ENCODE measurements at regions not wholly inside any gene's neighbourhood (a gene's known extent, or its start where the extent isn't known, plus 50 kb on each side); places are given as distances from the start of the nearest gene placed in this dataset.

GRCh38 chr7:136174477-136175125 is 197.4 kb upstream of the MTPN start:
- Mint-ChIP-seq H3K4me3 (ENCODE audit: unreplicated experiment) (no peak overlapping the region), H3K4me1 (ENCODE audit: unreplicated experiment) (no peaks in the 10 kb centered on the region), H3K36me3 (ENCODE audit: unreplicated experiment) (no peaks in the 10 kb centered on the region), H3K9me3 (ENCODE audit: unreplicated experiment) (no peaks in the 10 kb centered on the region), H3K27ac (ENCODE audit: unreplicated experiment) (no peak overlapping the region), H3K27me3 (ENCODE audit: unreplicated experiment) (peaks cover 2% of the 10 kb centered on the region)
- no peak for DNase-seq (ENCODE audit: extremely low spot score, unreplicated experiment)
- TF ChIP-seq, protein P1, sequence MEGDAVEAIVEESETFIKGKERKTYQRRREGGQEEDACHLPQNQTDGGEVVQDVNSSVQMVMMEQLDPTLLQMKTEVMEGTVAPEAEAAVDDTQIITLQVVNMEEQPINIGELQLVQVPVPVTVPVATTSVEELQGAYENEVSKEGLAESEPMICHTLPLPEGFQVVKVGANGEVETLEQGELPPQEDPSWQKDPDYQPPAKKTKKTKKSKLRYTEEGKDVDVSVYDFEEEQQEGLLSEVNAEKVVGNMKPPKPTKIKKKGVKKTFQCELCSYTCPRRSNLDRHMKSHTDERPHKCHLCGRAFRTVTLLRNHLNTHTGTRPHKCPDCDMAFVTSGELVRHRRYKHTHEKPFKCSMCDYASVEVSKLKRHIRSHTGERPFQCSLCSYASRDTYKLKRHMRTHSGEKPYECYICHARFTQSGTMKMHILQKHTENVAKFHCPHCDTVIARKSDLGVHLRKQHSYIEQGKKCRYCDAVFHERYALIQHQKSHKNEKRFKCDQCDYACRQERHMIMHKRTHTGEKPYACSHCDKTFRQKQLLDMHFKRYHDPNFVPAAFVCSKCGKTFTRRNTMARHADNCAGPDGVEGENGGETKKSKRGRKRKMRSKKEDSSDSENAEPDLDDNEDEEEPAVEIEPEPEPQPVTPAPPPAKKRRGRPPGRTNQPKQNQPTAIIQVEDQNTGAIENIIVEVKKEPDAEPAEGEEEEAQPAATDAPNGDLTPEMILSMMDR (IDR thresholded peaks at IDR 0.05): no peak

DNA sequence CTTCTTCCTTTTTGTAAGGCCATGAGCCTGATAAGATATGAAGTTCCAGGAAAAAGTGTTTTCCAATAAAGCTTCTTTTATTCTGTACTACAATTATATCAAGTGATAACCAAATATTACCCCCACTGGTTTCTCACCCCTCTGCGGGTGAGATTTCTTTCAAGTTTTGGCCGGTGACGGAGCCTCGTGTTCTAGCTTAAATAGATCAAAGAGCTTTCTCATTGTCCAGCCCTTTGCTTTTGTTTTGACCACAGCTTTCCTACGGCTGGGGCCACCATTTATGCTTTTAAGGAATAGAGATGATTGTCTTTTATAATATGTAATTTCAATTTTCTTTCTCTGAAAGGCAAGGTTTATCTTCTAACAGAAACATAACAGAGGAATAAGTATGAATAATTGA is 196.7 kb upstream of the MTPN start:
- Mint-ChIP-seq H3K36me3 (ENCODE audit: unreplicated experiment) (no peaks in the 10 kb centered on the region), H3K27ac (ENCODE audit: unreplicated experiment) (no peak overlapping the region), H3K4me3 (ENCODE audit: unreplicated experiment) (no peak overlapping the region), H3K4me1 (ENCODE audit: unreplicated experiment) (no peaks in the 10 kb centered on the region), H3K9me3 (ENCODE audit: unreplicated experiment) (no peaks in the 10 kb centered on the region), H3K27me3 (ENCODE audit: unreplicated experiment) (peaks cover 2% of the 10 kb centered on the region)
- TF ChIP-seq, protein P1 (IDR thresholded peaks at IDR 0.05): no peak
- no peak for DNase-seq (ENCODE audit: extremely low spot score, unreplicated experiment)

- no peaks in the 10 kb centered on the region for H3K36me3 Mint-ChIP-seq (ENCODE audit: unreplicated experiment)
- no peaks in the 10 kb centered on the region for H3K9me3 Mint-ChIP-seq (ENCODE audit: unreplicated experiment)
- TF ChIP-seq, protein P1 (IDR thresholded peaks at IDR 0.05): no peak
- no peaks in the 10 kb centered on the region for H3K4me1 Mint-ChIP-seq (ENCODE audit: unreplicated experiment)
- H3K27me3 Mint-ChIP-seq (ENCODE audit: unreplicated experiment): peaks cover 12% of the 10 kb centered on the region
- H3K4me3 Mint-ChIP-seq (ENCODE audit: unreplicated experiment): no peak overlapping the region
- DNase-seq (ENCODE audit: extremely low spot score, unreplicated experiment): no peak
- no peak overlapping the region for H3K27ac Mint-ChIP-seq (ENCODE audit: unreplicated experiment)
Observed at GRCh38 chr7:136171233-136171632, 194.1 kb upstream of the MTPN start.

- Mint-ChIP-seq H3K27ac (ENCODE audit: unreplicated experiment) (no peak overlapping the region), H3K4me1 (ENCODE audit: unreplicated experiment) (no peaks in the 10 kb centered on the region), H3K9me3 (ENCODE audit: unreplicated experiment) (no peaks in the 10 kb centered on the region), H3K36me3 (ENCODE audit: unreplicated experiment) (no peaks in the 10 kb centered on the region), H3K27me3 (ENCODE audit: unreplicated experiment) (peaks cover 12% of the 10 kb centered on the region), H3K4me3 (ENCODE audit: unreplicated experiment) (no peak overlapping the region)
- DNase-seq (ENCODE audit: extremely low spot score, unreplicated experiment): no peak
- TF ChIP-seq, protein P1 (IDR thresholded peaks at IDR 0.05): no peak
Observed at GRCh38 chr7:136168821-136169220, 191.7 kb upstream of the MTPN start.

- TF ChIP-seq, protein P1 (IDR thresholded peaks at IDR 0.05): no peak
- no peak overlapping the region for H3K27ac Mint-ChIP-seq (ENCODE audit: unreplicated experiment)
- DNase-seq (ENCODE audit: extremely low spot score, unreplicated experiment): no peak
- H3K4me1 Mint-ChIP-seq (ENCODE audit: unreplicated experiment): no peaks in the 10 kb centered on the region
- H3K36me3 Mint-ChIP-seq (ENCODE audit: unreplicated experiment): no peaks in the 10 kb centered on the region
- no peaks in the 10 kb centered on the region for H3K9me3 Mint-ChIP-seq (ENCODE audit: unreplicated experiment)
- no peak overlapping the region for H3K4me3 Mint-ChIP-seq (ENCODE audit: unreplicated experiment)
- H3K27me3 Mint-ChIP-seq (ENCODE audit: unreplicated experiment): peaks cover 12% of the 10 kb centered on the region
Observed at GRCh38 chr7:136167991-136168390, 190.8 kb upstream of the MTPN start.

All from osteocyte (in vitro differentiated cells).